ENCODE measurements at regions not wholly inside any gene's neighbourhood (a gene's known extent, or its start where the extent isn't known, plus 50 kb on each side); places are given as distances from the start of the nearest gene placed in this dataset.

GRCh38 chr4:53929311-53929710 lies 135.1 kb downstream of the CHIC2 start:
- Mint-ChIP-seq H3K9me3 (ENCODE audit: unreplicated experiment) (no peaks in the 10 kb centered on the region), H3K4me3 (ENCODE audit: unreplicated experiment) (no peak overlapping the region), H3K4me1 (ENCODE audit: unreplicated experiment) (peaks cover 35% of the 10 kb centered on the region), H3K27me3 (ENCODE audit: unreplicated experiment) (no peaks in the 10 kb centered on the region), H3K27ac (ENCODE audit: unreplicated experiment) (peak overlapping the region; percentile 24), H3K36me3 (ENCODE audit: unreplicated experiment) (no peaks in the 10 kb centered on the region)
- DNase-seq (ENCODE audit: extremely low spot score, unreplicated experiment), result no peak
- TF ChIP-seq CTCF (IDR thresholded peaks at IDR 0.05), result no peak

DNA sequence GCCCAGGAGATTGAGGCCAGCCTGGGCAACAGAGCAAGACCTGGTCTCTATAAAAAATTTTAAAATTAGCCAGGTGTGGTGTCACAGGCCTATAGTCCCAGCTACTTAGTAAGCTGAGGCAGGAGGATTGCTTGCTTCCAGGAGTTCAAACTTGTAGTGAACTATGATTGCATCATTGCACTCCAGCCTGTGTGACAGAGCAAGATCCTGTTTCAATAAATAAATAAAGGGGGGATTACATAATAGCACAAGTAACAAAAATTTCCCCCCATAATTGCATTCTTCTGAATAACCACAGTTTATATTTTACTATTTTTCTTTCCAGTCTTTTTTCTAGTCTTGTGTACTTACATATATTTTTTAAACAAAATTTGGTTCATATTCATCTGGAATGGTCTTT lies 135.6 kb downstream of the CHIC2 start:
- no peaks in the 10 kb centered on the region for H3K27me3 Mint-ChIP-seq (ENCODE audit: unreplicated experiment)
- peaks cover 39% of the 10 kb centered on the region for H3K4me1 Mint-ChIP-seq (ENCODE audit: unreplicated experiment)
- no peaks in the 10 kb centered on the region for H3K9me3 Mint-ChIP-seq (ENCODE audit: unreplicated experiment)
- no peaks in the 10 kb centered on the region for H3K36me3 Mint-ChIP-seq (ENCODE audit: unreplicated experiment)
- no peak overlapping the region for H3K4me3 Mint-ChIP-seq (ENCODE audit: unreplicated experiment)
- no peak for DNase-seq (ENCODE audit: extremely low spot score, unreplicated experiment)
- peak overlapping the region; percentile 24 for H3K27ac Mint-ChIP-seq (ENCODE audit: unreplicated experiment)
- TF ChIP-seq CTCF (IDR thresholded peaks at IDR 0.05), result no peak

DNA sequence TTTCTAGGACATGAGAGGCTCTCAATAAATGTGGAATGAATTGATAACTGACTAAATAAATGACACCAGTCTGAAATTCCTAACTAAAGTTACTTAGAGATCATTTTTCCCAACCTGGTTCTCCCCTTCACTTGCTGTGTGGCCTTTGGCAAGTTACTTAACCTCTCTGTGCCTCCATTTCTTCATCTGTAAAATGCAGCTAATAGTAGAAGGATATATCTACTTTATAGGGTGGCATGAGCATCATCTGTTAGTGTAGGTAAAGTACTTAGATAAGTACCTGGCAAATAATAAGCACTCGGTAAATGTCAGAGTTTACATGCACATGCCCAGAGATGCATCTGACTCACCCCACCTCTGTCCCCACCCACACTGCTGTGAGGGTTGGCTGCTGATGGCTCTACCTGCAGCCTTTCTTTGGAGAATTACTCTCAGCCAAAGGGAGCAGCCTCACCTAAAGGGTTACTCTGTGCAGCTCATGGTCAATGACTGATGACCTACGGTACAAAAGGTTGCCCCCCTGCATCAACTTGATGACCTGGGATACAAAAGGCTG lies 139.3 kb downstream of the CHIC2 start:
- Mint-ChIP-seq H3K4me1 (ENCODE audit: unreplicated experiment) (peaks cover 19% of the 10 kb centered on the region), H3K36me3 (ENCODE audit: unreplicated experiment) (no peaks in the 10 kb centered on the region), H3K9me3 (ENCODE audit: unreplicated experiment) (no peaks in the 10 kb centered on the region), H3K27me3 (ENCODE audit: unreplicated experiment) (no peaks in the 10 kb centered on the region), H3K4me3 (ENCODE audit: unreplicated experiment) (no peak overlapping the region), H3K27ac (ENCODE audit: unreplicated experiment) (no peak overlapping the region)
- DNase-seq (ENCODE audit: extremely low spot score, unreplicated experiment), result no peak
- TF ChIP-seq CTCF (IDR thresholded peaks at IDR 0.05), result no peak

DNA sequence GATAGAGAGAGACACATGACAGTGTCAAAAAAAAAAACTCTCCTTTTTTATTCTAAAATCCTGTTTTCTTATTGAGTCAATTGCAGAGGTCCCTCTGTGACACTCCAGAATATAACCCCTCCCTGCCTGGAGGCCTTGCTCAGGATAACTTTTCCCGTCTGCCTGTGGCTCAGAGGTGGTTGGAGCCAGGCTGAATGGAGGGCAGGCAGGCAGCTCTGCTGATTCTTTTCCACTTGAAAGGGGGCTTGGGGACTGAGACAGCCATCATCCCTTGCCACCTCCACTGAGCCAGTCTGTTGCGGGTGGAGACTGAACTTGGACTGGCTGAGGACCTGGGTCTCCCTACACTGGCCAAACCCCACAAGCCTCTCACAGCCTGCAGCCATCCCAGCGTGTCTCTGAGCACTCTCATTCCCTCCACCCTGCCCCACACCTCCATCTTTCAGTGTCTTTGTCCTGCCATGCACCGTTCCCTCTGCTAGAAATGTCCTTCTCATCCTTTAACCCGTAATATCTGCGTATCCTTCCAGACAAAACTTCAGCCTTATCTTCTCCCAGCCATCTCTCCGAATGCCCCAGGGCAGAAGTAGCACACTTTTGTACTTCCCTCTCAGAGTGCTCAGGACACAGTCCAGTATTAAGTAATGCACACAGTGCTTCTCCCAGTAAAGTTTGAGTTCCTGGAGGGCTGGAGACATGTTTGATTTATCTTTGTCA lies 139.9 kb downstream of the CHIC2 start:
- TF ChIP-seq CTCF (IDR thresholded peaks at IDR 0.05), result no peak
- no peak overlapping the region for H3K4me3 Mint-ChIP-seq (ENCODE audit: unreplicated experiment)
- no peaks in the 10 kb centered on the region for H3K9me3 Mint-ChIP-seq (ENCODE audit: unreplicated experiment)
- no peak overlapping the region for H3K27ac Mint-ChIP-seq (ENCODE audit: unreplicated experiment)
- DNase-seq (ENCODE audit: extremely low spot score, unreplicated experiment), result no peak
- no peaks in the 10 kb centered on the region for H3K27me3 Mint-ChIP-seq (ENCODE audit: unreplicated experiment)
- H3K4me1 Mint-ChIP-seq (ENCODE audit: unreplicated experiment), result peaks cover 25% of the 10 kb centered on the region
- H3K36me3 Mint-ChIP-seq (ENCODE audit: unreplicated experiment), result no peaks in the 10 kb centered on the region

- no peaks in the 10 kb centered on the region for H3K36me3 Mint-ChIP-seq (ENCODE audit: unreplicated experiment)
- TF ChIP-seq CTCF (IDR thresholded peaks at IDR 0.05), result no peak
- H3K4me3 Mint-ChIP-seq (ENCODE audit: unreplicated experiment), result no peak overlapping the region
- H3K27me3 Mint-ChIP-seq (ENCODE audit: unreplicated experiment), result no peaks in the 10 kb centered on the region
- no peaks in the 10 kb centered on the region for H3K9me3 Mint-ChIP-seq (ENCODE audit: unreplicated experiment)
- DNase-seq (ENCODE audit: extremely low spot score, unreplicated experiment), result no peak
- H3K27ac Mint-ChIP-seq (ENCODE audit: unreplicated experiment), result no peak overlapping the region
- H3K4me1 Mint-ChIP-seq (ENCODE audit: unreplicated experiment), result peaks cover 24% of the 10 kb centered on the region
Measured at GRCh38 chr4:53923921-53924320, 140.5 kb downstream of the CHIC2 start.
